Activated naive CD4-positive, alpha-beta T cell treated with anti-CD3 and anti-CD28 coated beads, Interleukin-2, amount 50 U/mL, for 24 hours (primary cell): ENCODE measurements at regions not wholly inside any gene's neighbourhood (a gene's known extent, or its start where the extent isn't known, plus 50 kb on each side); places are given as distances from the start of the nearest gene placed in this dataset.
A peak's percentile ranks its signal among the peaks of the same experiment; 100 is the strongest.
"Not testable (repeated sequence)": the region's sequence is repeated elsewhere in the genome, so short reads cannot be mapped to it uniquely, and the experiment has no call there.

Experiments
- H3K27ac Mint-ChIP-seq: one replicate; pipeline ENCODE4 v1.8.0; 2021; ENCODE audit warnings: mild to moderate bottlenecking, mixed read lengths
- H3K27me3 Mint-ChIP-seq: one replicate; pipeline ENCODE4 v1.8.0; 2021; ENCODE audit warnings: mixed read lengths
- H3K36me3 Mint-ChIP-seq: one replicate; pipeline ENCODE4 v1.8.0; 2021; ENCODE audit warnings: mixed read lengths
- H3K4me1 Mint-ChIP-seq: one replicate; pipeline ENCODE4 v1.8.0; 2021; ENCODE audit warnings: mixed read lengths
- H3K4me3 Mint-ChIP-seq: one replicate; pipeline ENCODE4 v1.8.0; 2021; ENCODE audit warnings: mild to moderate bottlenecking, mixed read lengths
- H3K9me3 Mint-ChIP-seq: one replicate; pipeline ENCODE4 v1.8.0; 2021; ENCODE audit warnings: mixed read lengths

DNA sequence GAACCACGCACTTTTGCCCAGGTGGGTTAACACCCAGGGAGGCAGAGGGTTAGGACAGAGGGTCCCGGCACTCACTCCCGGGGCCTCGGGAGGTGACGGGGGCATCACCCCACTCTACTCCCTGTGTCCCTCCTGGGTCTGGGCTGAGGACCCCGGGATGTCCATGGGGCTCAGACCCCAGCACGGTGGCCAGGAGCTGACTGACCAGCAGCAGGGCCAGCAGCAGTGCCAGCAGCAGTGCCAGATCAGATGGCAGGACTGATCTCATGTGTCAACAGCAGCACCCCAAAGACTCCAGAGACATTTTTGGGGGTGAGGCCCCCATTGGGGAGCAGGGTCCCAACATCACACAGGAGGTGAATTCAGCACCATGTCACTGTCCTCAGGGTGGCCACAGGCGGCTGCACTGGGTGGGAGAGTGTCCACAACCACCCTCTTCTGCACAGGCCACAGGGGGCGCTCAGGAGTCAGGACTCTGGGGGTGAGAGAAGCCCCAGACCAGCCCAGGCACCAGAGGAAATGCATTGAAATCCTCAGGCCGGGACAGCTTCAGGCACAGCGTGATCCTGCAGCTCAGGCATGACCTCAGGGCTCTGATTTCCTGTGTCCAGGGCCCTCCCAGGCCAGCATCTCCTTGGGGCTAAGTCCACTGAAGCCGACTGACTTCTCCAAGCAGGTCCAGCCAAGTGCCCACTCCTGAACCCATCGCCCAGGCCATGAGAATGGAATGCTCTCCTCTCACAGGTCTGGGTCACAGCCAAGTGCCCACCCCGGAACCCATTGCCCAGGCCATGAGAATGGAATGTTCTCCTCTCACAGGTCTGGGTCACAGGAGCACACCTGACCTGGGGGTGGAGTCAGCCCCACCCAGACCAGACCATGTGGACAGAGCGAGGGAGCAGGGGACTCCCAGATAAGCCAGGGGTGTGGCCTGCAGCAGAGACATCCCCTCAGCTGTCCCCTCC lies 87.2 kb upstream of the SFSWAP start:
- H3K4me1 Mint-ChIP-seq, result peaks cover 11% of the 10 kb centered on the region
- H3K27me3 Mint-ChIP-seq, H3K36me3 Mint-ChIP-seq, H3K27ac Mint-ChIP-seq, H3K9me3 Mint-ChIP-seq, H3K4me3 Mint-ChIP-seq: not testable (repeated sequence)

- H3K9me3 Mint-ChIP-seq, H3K27me3 Mint-ChIP-seq, H3K27ac Mint-ChIP-seq, H3K4me3 Mint-ChIP-seq, H3K36me3 Mint-ChIP-seq: not testable (repeated sequence)
- H3K4me1 Mint-ChIP-seq, result peaks cover 11% of the 10 kb centered on the region
These were observed 86.5 kb upstream of the SFSWAP start for GRCh38 chr12:131624369-131624739.

DNA sequence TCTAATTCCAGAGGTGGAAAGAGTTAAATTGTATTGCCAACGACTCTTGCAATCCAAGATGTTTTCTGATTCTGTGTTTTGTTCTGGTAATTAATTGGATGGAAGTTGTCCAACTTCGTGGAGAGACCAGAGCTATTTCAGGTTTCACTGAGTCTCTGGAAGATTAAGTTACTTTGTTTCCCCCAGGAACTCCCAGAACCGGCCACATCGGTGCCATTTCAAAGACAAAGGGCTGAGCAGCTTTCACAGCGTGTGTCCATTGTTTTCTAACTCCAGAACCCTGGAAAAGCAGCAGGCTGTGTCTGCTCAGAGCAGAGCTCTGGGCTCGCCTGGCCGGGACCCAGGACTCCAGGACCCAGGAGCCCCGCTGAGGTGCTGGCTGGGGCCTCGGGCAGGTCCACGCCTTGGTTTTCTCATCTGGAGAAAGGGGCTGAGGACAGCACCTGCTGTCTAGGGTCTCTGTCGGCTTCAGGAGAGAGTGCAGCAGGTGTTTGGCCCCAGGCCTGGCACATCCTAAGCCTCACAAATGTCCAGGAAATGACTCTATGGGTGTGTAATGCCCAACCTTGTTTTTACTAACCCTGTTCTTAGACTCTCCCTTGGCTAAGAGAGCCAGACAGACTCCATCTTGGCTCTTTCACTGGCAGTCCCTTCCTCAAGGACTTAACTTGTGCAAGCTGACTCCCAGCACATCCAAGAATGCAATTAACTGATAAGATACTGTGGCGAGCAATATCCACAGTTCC lies 86.0 kb upstream of the SFSWAP start:
- H3K4me3 Mint-ChIP-seq, H3K9me3 Mint-ChIP-seq, H3K36me3 Mint-ChIP-seq, H3K27me3 Mint-ChIP-seq, H3K27ac Mint-ChIP-seq: not testable (repeated sequence)
- H3K4me1 Mint-ChIP-seq, result peaks cover 11% of the 10 kb centered on the region

DNA sequence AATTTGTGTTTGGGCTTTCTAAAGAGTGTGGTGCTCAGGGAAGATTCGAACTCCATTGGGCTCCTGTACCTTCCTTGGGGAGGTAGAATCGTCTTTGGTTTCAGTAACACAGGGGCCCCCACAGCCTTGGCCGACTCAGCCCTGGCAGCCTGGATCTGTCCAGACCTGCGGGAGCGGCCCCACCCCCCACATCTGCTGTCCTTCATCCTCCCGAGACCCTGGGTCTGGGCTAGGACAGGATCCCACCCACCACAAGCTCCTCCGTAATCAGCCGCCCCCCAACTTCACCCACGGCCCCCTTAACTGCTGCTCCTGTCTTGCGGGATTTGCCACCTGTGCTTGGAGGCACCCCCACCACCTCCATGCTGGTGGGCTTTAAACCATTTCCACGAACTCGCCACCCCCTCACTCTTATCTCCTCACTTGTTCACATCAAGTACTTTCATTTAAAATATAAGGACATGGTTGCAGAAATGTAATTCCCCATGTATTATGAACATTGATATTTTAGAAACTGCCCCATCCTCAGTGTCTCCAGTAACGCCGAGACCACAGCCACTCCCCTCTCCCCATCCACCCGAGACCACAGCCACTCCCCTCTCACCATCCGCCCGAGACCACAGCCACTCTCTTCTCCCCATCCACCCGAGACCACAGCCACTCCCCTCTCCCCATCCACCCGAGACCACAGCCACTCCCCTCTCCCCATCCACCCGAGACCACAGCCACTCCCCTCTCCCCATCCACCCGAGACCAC lies 84.7 kb upstream of the SFSWAP start:
- H3K4me3 Mint-ChIP-seq, H3K27me3 Mint-ChIP-seq, H3K36me3 Mint-ChIP-seq, H3K27ac Mint-ChIP-seq, H3K9me3 Mint-ChIP-seq: not testable (repeated sequence)
- H3K4me1 Mint-ChIP-seq, result peaks cover 11% of the 10 kb centered on the region

- not testable (repeated sequence) for H3K36me3 Mint-ChIP-seq, H3K27me3 Mint-ChIP-seq, H3K27ac Mint-ChIP-seq, H3K4me3 Mint-ChIP-seq, H3K9me3 Mint-ChIP-seq
- H3K4me1 Mint-ChIP-seq, result peaks cover 11% of the 10 kb centered on the region
These were observed 83.5 kb upstream of the SFSWAP start for GRCh38 chr12:131627151-131628022.

- H3K27me3 Mint-ChIP-seq, result peaks cover 2% of the 10 kb centered on the region
These were observed 82.7 kb upstream of the SFSWAP start for GRCh38 chr12:131628023-131628740.

DNA sequence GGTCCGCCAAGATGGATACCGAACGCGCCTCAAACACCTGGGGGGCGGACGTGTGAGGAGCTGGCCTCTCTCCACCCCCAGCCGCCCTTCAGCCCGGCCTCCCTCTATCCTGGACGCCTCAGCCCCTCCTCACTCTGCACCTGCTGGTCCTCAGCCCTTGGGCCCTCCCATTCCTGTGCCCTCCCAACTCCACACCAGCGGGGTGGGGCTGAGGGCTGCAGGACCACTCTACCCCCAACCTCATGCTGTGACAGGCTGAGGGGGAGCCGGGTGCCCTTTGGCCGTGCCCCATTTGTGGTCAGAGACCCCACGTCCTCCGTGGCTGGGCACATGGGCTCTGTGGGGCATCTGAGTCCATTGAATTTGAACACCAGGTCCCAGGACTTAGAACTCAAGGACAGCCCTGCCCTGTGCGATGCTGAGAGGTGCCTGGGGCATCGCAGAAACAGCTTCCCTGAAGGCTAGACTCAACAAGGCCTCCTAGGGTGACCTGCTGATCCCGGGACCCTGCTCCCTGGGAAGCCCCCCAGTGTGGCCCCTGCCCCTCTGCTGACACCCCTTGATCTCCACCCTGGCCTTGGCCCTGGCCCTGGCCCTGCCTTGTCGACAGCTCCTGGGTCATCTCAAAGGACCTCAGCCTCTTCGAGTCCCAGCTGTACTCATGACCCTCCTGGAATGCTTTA lies 82.0 kb upstream of the SFSWAP start:
- no peak overlapping the region for H3K27ac Mint-ChIP-seq
- no peaks in the 10 kb centered on the region for H3K36me3 Mint-ChIP-seq
- no peaks in the 10 kb centered on the region for H3K9me3 Mint-ChIP-seq
- peaks cover 11% of the 10 kb centered on the region for H3K4me1 Mint-ChIP-seq
- H3K27me3 Mint-ChIP-seq, result peaks cover 2% of the 10 kb centered on the region
- H3K4me3 Mint-ChIP-seq, result peak overlapping the region; percentile 30

More at GRCh38 chr12:131628023-131628740, 82.7 kb upstream of the SFSWAP start:
- H3K4me3 Mint-ChIP-seq, result no peak overlapping the region
- H3K36me3 Mint-ChIP-seq, result no peaks in the 10 kb centered on the region
- H3K9me3 Mint-ChIP-seq, result no peaks in the 10 kb centered on the region
- peaks cover 11% of the 10 kb centered on the region for H3K4me1 Mint-ChIP-seq
- H3K27ac Mint-ChIP-seq, result no peak overlapping the region

GRCh38 chr12:131631230-131631629 lies 79.7 kb upstream of the SFSWAP start:
- no peak overlapping the region for H3K4me3 Mint-ChIP-seq
- H3K36me3 Mint-ChIP-seq, result no peaks in the 10 kb centered on the region
- H3K27me3 Mint-ChIP-seq, result peaks cover 2% of the 10 kb centered on the region
- peaks cover 5% of the 10 kb centered on the region for H3K4me1 Mint-ChIP-seq
- no peak overlapping the region for H3K27ac Mint-ChIP-seq
- H3K9me3 Mint-ChIP-seq, result no peaks in the 10 kb centered on the region

- not testable (repeated sequence) for H3K27ac Mint-ChIP-seq, H3K4me3 Mint-ChIP-seq, H3K36me3 Mint-ChIP-seq, H3K4me1 Mint-ChIP-seq, H3K9me3 Mint-ChIP-seq, H3K27me3 Mint-ChIP-seq
These were observed 78.8 kb upstream of the SFSWAP start for GRCh38 chr12:131631889-131632651.

DNA sequence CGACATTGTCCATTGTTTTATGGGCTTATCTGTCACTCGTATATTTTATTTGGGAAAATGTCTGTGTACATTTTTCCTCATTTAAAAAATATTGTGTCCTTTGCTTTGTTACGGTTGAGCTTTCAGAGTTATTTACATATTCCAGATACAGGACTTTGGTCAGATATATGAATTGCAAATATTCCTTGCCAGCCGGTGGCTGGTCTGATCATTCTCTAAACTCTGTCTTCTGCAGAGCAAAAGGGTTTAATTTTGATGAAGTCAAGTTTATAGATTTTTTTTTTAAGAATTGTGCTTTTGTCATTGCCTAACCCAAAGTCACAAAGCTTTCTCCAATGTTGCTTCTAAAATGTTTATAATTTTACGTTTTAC lies 78.3 kb upstream of the SFSWAP start:
- not testable (repeated sequence) for H3K4me1 Mint-ChIP-seq, H3K27me3 Mint-ChIP-seq, H3K4me3 Mint-ChIP-seq, H3K36me3 Mint-ChIP-seq, H3K27ac Mint-ChIP-seq, H3K9me3 Mint-ChIP-seq

DNA sequence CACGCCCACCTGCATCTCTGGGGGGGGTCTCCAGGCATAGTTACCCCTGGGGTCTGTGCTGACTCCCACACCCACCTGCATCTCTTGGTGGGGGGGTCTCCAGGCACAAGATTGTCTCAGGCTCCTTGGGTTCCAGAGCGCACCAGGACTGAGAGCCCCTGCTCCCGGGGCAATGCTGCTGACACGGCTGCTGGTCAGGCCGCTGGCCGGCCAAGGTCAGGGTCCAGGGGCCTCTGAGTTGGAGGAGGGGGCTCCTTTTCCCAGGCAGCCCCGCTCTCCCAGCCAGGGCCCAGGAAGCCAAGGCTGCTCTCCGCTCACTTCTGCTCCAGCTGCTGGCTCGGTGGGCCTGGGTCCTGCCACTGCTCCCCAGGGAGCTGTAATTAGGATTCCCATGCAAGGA lies 77.3 kb upstream of the SFSWAP start:
- not testable (repeated sequence) for H3K4me3 Mint-ChIP-seq, H3K36me3 Mint-ChIP-seq, H3K4me1 Mint-ChIP-seq, H3K9me3 Mint-ChIP-seq, H3K27me3 Mint-ChIP-seq, H3K27ac Mint-ChIP-seq

GRCh38 chr12:131634037-131634436 lies 76.9 kb upstream of the SFSWAP start:
- no peak overlapping the region for H3K4me3 Mint-ChIP-seq
- no peaks in the 10 kb centered on the region for H3K4me1 Mint-ChIP-seq
- peaks cover 2% of the 10 kb centered on the region for H3K27me3 Mint-ChIP-seq
- no peaks in the 10 kb centered on the region for H3K9me3 Mint-ChIP-seq
- H3K36me3 Mint-ChIP-seq, result no peaks in the 10 kb centered on the region
- H3K27ac Mint-ChIP-seq, result no peak overlapping the region

- H3K9me3 Mint-ChIP-seq, H3K27me3 Mint-ChIP-seq, H3K4me1 Mint-ChIP-seq, H3K4me3 Mint-ChIP-seq, H3K27ac Mint-ChIP-seq, H3K36me3 Mint-ChIP-seq: not testable (repeated sequence)
These were observed 75.9 kb upstream of the SFSWAP start for GRCh38 chr12:131635012-131635411.
